Activated T-helper 17 cell treated with anti-CD3 and anti-CD28 coated beads, Interleukin-2, amount 50 U/mL, for 72 hours (primary cell): ENCODE measurements at regions not wholly inside any gene's neighbourhood (a gene's known extent, or its start where the extent isn't known, plus 50 kb on each side); places are given as distances from the start of the nearest gene placed in this dataset.
"Not testable (repeated sequence)": the region's sequence is repeated elsewhere in the genome, so short reads cannot be mapped to it uniquely, and the experiment has no call there.

ENCODE experiments used
- ATAC-seq: fragments of 150-1000 bp; cut with Tn5 transposase; replicated peaks from 2 replicates; pipeline ENCODE4 v1.10.0; 2021; ENCODE audit warnings: mild to moderate bottlenecking, moderate library complexity
- H3K27ac Mint-ChIP-seq: one replicate; pipeline ENCODE4 v1.8.0; 2022; ENCODE audit warnings: mixed read lengths
- H3K27me3 Mint-ChIP-seq: one replicate; pipeline ENCODE4 v1.8.0; 2022; ENCODE audit warnings: mixed read lengths
- H3K36me3 Mint-ChIP-seq: one replicate; pipeline ENCODE4 v1.8.0; 2022; ENCODE audit warnings: low read depth, mild to moderate bottlenecking, mixed read lengths
- H3K4me1 Mint-ChIP-seq: one replicate; pipeline ENCODE4 v1.8.0; 2022; ENCODE audit warnings: mixed read lengths
- H3K4me3 Mint-ChIP-seq: one replicate; pipeline ENCODE4 v1.8.0; 2022; ENCODE audit warnings: mild to moderate bottlenecking, mixed read lengths
- H3K9me3 Mint-ChIP-seq: one replicate; pipeline ENCODE4 v1.8.0; 2022; ENCODE audit warnings: mixed read lengths

DNA sequence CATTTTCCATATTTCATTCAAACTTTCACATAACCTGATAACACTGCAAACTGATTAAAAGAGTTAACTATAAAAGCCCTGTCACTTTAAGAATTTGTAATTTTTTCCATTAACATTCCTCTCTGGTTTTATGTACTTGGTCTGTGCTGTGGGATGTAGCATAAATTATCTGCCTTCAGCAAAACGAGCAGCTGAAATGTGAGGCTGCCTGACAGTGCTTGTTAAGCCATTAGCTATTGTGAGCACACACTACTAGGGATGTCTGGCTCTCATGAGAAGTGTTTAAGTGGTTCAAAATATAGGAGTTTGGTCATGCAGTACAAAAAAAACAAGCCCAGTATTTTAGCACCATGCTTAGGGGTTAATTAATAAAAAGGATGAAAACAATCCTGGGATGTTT is 63.0 kb downstream of the HOXA1 start:
- Mint-ChIP-seq H3K4me1 (peaks cover 9% of the 10 kb centered on the region), H3K36me3 (no peaks in the 10 kb centered on the region), H3K27ac (no peak overlapping the region), H3K27me3 (peaks cover under 1% of the 10 kb centered on the region), H3K4me3 (no peak overlapping the region), H3K9me3 (no peaks in the 10 kb centered on the region)
- ATAC-seq, result no peak

DNA sequence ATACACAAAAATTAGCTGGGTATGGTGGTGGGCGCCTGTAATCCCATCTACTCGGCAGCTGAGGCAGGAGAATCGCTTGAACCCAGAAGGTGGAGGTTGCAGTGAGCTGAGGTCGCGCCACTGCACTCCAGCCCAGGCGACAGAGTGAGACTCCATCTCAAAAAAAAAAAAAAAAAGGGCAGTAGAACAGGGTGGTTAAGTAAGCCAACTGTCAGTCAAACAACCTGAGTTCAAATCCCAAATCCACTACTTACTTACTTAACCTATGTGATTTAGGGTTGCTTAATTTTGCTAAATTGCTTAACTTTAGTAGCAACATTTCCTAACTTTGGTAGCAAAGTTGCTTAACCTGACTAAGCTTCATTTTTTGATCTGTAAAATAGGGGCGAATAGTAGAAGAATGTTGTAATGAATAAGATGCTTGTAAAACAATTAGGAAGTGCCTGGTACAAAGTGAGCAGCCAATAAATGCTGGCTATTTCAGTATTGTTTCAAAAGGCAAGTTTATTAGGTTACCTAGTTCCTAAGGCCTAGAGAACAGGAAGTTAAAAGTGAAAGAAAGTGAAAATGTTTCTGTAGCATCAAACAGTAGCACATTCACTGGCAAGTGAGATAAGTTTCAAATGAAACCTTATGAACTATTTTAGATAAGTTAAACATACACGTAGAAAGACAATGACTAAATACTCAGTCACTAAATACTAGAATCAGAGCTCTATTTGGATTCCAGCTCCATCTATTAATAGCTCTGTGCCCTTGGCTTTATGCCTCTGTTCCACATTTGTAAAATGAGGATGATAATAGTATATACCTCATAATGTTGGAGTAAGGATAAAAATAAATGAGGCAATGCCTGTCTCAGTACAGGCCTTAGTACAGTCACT is 64.3 kb downstream of the HOXA1 start:
- H3K4me1 Mint-ChIP-seq, result peaks cover 9% of the 10 kb centered on the region
- H3K27ac Mint-ChIP-seq, result peak overlapping the region; percentile 57
- ATAC-seq, result peak; percentile 63
- H3K27me3 Mint-ChIP-seq, result no peaks in the 10 kb centered on the region
- H3K36me3 Mint-ChIP-seq, result no peaks in the 10 kb centered on the region
- H3K4me3 Mint-ChIP-seq, result peak overlapping the region; percentile 46
- H3K9me3 Mint-ChIP-seq, result no peaks in the 10 kb centered on the region

DNA sequence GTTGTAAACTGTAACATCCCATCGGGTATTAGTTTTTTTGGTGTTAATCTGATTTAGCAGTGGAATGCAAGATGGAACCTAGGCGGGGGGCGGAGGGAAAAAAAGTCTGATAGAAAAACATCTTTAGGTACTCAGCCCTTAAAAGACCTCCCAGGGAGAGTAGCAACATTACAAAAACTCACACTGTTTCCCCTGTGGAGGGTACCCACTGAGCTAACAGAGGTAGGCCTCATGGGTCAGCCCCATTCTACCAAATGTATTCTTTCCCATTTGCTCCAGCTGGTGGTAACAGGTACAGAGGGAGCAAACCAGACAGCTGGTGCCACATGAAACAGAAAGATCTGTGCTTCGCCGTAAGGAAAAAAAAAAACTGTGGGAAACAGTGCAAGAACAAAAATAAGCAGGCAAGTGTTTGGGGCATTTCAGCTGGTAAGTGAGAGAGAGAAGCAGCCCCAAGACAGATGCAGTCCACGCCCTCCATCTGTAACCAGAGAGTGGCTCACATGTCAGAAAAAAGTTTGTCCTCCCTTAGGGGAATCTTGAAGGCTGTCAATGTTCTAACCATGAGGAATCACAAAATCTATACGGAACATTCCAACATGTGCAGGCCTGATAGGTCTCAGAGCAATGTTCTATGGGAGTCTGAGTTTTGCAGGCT is 65.3 kb downstream of the HOXA1 start:
- no peaks in the 10 kb centered on the region for H3K27me3 Mint-ChIP-seq
- peaks cover 9% of the 10 kb centered on the region for H3K4me1 Mint-ChIP-seq
- no peak overlapping the region for H3K27ac Mint-ChIP-seq
- no peak for ATAC-seq
- no peaks in the 10 kb centered on the region for H3K36me3 Mint-ChIP-seq
- H3K9me3 Mint-ChIP-seq, result no peaks in the 10 kb centered on the region
- H3K4me3 Mint-ChIP-seq, result no peak overlapping the region

DNA sequence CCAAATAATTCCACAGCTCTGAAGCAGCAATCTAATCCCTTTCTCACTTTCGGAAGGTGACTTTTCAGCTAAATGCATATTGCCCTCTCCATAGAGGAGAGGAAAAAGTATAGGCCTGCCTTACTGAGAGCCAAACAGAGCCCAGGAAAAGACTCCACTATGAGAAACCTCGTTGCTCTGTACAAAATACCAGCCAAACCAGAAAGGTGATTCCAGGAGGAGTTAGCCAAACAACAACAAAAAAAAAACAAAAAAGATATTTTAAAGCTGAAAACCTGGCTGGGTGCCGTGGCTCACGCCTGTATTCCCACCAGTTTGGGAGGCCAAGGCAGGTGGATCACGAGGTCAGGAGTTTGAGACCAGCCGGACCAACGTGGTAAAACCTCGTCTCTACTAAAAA is 70.5 kb downstream of the HOXA1 start:
- peaks cover 7% of the 10 kb centered on the region for H3K27me3 Mint-ChIP-seq
- no peaks in the 10 kb centered on the region for H3K9me3 Mint-ChIP-seq
- H3K4me3 Mint-ChIP-seq, result no peak overlapping the region
- ATAC-seq, result no peak
- H3K27ac Mint-ChIP-seq, result no peak overlapping the region
- no peaks in the 10 kb centered on the region for H3K4me1 Mint-ChIP-seq
- no peaks in the 10 kb centered on the region for H3K36me3 Mint-ChIP-seq

DNA sequence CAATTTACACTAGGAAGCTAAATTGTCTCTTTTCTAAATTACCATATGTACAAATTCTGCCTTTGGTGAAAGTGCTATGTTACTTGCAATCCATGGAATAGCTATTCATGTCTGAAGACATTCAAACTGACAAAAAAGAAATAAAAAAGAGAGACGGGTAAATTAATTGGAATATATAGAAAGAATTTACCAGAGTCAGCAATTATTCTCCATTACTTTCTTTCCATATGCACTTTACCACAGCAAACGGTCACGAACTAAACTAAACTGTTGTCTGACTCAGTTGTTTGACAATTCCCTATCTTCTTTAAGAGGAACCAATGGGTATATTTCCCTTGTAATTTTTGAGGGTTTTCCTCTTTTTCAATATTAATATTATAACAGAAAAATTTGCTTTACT is 85.7 kb downstream of the HOXA1 start:
- peaks cover 13% of the 10 kb centered on the region for H3K9me3 Mint-ChIP-seq
- no peaks in the 10 kb centered on the region for H3K4me1 Mint-ChIP-seq
- no peak overlapping the region for H3K4me3 Mint-ChIP-seq
- peaks cover 28% of the 10 kb centered on the region for H3K27me3 Mint-ChIP-seq
- no peak overlapping the region for H3K27ac Mint-ChIP-seq
- no peak for ATAC-seq
- H3K36me3 Mint-ChIP-seq, result no peaks in the 10 kb centered on the region

DNA sequence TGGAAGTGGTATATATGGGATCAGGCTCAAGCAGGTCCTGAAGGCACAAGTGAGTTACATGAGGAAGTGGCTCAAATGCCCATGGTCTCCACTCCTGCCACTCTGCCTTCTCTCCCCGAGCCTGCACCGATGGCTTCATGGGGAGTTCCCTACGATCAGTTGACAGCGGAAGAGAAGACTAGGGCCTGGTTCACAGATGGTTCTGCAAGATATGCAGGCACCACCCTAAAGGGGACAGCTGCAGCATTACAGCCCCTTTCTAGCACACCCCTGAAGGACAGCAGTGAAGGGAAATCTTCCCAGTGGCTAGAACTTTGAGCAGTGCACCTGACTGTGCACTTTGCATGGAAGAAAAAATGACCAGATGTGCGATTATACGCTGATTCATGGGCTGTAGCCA is 95.3 kb downstream of the HOXA1 start:
- ATAC-seq, result no peak
- Mint-ChIP-seq H3K4me1 (no peaks in the 10 kb centered on the region), H3K9me3 (peaks cover 3% of the 10 kb centered on the region), H3K36me3 (no peaks in the 10 kb centered on the region), H3K27ac (no peak overlapping the region), H3K4me3 (no peak overlapping the region), H3K27me3 (peaks cover 6% of the 10 kb centered on the region)

DNA sequence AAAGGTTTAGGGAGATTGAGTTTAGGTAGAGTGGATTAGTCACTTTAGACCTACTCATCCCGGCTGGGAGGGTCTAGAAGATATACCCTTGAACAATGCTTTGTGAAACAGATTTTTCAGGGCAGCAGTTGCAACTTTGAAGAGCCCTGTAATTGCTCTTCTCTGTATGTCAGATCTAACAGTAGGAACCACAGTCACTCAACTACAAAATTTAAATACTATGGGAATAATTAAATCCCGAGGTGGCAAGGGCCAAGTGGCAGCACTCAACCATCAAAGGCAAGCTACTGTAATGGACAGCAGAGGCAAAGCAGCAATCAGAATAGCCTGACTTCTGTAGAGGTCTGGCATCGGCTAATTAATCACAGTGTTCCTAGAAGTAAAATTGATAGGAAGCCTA is 97.5 kb downstream of the HOXA1 start:
- not testable (repeated sequence) for H3K4me3 Mint-ChIP-seq, ATAC-seq, H3K9me3 Mint-ChIP-seq, H3K27ac Mint-ChIP-seq, H3K27me3 Mint-ChIP-seq, H3K4me1 Mint-ChIP-seq, H3K36me3 Mint-ChIP-seq

DNA sequence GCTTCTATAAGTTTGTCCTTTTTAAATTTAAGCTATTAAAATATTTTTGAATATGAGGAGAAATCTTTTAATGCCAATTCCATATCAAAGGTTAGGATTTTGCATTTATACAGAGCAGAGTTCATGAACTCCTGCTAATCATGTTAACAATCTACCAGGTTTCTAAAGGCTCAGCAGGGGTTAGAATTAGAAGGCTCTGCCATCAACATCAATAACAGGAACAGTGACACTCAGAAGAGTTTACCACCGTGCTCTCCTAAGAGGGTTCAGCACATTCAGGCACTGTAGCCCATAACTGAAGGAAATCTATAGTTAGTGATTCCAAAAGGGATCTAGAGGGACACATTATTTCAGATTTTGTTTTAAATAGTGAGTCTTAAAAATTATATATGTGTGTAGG is 100.1 kb downstream of the HOXA1 start:
- H3K36me3 Mint-ChIP-seq, result no peaks in the 10 kb centered on the region
- H3K27me3 Mint-ChIP-seq, result peaks cover 10% of the 10 kb centered on the region
- no peak for ATAC-seq
- H3K27ac Mint-ChIP-seq, result no peak overlapping the region
- H3K9me3 Mint-ChIP-seq, result peaks cover 2% of the 10 kb centered on the region
- no peaks in the 10 kb centered on the region for H3K4me1 Mint-ChIP-seq
- H3K4me3 Mint-ChIP-seq, result no peak overlapping the region

DNA sequence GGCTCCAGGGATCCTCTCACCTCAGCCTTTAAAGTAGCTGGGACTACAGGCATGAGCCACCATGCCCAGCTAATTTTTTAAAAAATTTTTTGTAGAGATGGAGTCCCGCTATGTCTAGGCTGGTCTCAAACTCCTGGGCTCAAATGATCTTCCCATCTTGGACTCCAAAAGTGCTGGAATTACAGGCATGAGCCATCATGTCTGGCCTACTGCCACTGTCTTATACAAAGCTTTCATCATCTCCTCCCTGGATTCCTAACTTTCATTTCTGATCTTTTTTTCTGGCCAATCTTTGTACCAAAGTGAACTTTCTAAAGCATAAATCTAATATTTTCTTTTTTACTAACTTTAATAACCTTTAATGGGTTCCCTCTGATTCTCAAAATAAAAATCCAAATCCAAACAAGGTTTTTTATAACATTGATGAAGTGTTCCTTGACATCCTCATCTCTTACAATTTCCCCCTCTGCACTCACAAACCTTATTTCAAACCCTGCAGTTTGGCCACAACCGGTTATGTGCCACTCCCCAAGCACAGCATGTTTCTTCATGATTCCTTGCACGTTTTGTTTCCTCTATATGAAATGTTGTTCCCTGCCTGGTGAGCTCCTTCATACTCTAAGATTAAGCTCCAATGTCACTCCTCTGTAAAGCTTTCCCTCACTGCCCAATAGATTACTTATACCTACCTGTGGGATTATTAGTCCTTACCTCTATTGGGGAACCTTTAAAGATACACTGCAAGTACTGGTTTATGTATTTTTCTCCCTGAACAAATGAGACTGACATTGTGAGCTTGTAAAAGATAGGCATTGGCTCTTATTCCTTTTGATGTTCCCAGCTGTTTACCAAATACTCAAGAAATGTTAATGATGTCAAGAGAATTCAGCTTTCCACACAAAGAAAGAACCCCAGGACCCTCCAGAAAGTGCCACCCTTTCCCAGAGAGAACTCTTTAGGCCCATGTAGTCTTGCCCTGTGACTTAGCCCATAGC is 101.7 kb downstream of the HOXA1 start:
- ATAC-seq, result no peak
- no peaks in the 10 kb centered on the region for H3K4me1 Mint-ChIP-seq
- no peak overlapping the region for H3K4me3 Mint-ChIP-seq
- no peaks in the 10 kb centered on the region for H3K9me3 Mint-ChIP-seq
- H3K27me3 Mint-ChIP-seq, result peaks cover 10% of the 10 kb centered on the region
- no peak overlapping the region for H3K27ac Mint-ChIP-seq
- no peaks in the 10 kb centered on the region for H3K36me3 Mint-ChIP-seq

DNA sequence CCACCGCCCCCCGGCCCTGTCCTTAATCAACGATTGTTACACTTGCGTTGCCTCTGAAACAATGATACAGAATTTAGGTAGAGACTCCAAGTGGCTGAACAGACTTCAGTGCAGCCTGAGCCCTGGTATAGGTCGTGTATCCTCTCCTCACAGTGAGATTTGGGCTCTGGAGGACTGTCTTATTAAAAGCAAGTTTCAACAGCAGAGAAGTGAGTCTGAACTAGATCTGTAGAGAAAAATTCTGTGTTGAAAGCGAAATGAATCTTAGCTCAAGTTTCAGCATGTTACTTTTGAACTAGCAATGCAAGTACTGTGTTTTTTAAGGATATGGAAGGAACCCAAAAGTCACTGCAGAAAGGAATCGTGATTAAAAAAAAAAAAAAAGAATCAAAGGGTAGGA is 103.1 kb downstream of the HOXA1 start:
- Mint-ChIP-seq H3K27ac (no peak overlapping the region), H3K4me3 (no peak overlapping the region), H3K36me3 (no peaks in the 10 kb centered on the region), H3K4me1 (no peaks in the 10 kb centered on the region), H3K9me3 (no peaks in the 10 kb centered on the region), H3K27me3 (peaks cover 10% of the 10 kb centered on the region)
- ATAC-seq, result no peak

DNA sequence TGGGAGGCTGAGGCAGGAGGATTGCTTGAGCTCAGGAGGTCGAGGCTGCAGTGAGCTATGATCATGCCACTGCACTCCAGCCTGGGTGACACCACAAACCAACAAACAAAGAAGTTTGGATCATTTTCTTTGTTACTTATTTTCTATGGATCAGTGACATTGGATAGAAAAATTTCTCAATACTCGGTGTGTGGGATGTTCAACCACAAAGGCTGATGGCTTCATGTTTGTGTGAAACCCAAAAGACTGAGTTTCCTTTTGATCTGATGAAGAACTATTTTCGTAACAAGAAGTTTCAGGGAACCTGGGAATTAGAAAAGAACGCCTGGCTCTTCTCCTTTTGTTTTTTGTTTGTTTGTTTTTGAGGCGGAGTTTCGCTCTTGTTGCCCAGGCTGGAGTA is 104.0 kb downstream of the HOXA1 start:
- H3K4me3 Mint-ChIP-seq, result no peak overlapping the region
- no peaks in the 10 kb centered on the region for H3K36me3 Mint-ChIP-seq
- H3K27me3 Mint-ChIP-seq, result peaks cover 10% of the 10 kb centered on the region
- no peak for ATAC-seq
- no peaks in the 10 kb centered on the region for H3K4me1 Mint-ChIP-seq
- no peaks in the 10 kb centered on the region for H3K9me3 Mint-ChIP-seq
- no peak overlapping the region for H3K27ac Mint-ChIP-seq

DNA sequence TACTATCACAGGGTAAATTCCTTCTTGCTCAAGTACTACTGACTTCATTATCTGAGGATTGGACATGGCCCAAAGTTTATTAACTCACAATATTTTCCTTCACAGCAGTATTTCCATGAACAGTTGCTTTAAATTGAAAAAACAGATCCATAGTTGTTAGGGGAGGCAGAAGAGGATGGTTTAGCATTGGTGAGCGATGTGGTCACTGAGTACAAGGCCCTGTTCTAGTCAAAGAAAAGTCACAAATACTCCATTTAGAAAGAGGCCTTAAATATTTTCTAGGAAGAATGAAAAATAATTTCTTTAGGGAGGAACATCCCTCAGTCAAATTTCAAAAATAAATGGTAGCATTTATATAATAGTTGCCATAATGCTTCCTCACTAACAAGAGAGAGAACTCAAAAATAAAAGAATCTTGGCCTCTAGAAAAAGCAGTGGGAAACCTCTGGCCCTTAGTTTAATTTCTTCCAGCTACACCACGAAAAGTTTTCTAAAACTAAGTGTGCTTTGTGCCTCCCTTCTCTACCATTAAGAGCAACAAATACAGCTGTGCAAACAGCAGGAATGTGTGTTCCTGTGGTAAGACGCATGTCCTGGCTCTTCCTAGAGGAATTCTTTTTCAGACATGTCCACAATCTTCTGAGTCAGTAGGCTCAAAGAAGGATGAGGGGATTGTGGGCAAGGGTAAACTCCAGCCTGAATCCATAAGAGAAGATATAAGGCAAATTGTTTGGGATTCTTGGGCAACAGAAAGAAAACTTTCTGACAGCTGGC is 105.7 kb downstream of the HOXA1 start:
- Mint-ChIP-seq H3K4me1 (no peaks in the 10 kb centered on the region), H3K36me3 (no peaks in the 10 kb centered on the region), H3K4me3 (no peak overlapping the region), H3K27me3 (peaks cover 7% of the 10 kb centered on the region), H3K27ac (no peak overlapping the region), H3K9me3 (no peaks in the 10 kb centered on the region)
- ATAC-seq, result no peak

DNA sequence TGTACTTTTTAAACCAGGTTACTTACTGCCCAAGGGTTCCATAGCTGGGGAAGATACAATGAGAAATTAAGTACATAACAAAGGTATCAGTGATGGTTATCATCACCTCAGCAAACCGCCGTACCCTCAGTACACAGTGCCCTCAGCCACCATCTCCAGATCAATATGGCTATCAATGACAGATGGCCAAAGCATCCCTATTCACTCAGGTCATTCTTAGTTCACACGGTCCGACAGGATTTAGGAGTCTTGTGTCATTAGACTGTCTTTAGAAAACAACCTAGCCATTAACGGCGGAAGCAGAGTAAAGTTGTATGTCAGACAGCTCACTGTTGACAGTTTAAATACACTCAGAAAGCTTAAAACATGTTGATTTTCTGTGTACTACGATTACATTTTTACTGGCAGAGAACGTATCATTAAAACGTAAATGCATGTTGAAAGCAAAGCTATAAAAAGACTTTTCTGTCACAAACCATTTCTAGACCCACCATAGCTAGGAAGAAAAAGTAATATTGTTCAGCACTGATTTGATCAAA is 106.9 kb downstream of the HOXA1 start:
- H3K36me3 Mint-ChIP-seq, result no peaks in the 10 kb centered on the region
- no peak for ATAC-seq
- no peaks in the 10 kb centered on the region for H3K4me1 Mint-ChIP-seq
- H3K4me3 Mint-ChIP-seq, result no peak overlapping the region
- H3K27me3 Mint-ChIP-seq, result peaks cover 5% of the 10 kb centered on the region
- H3K27ac Mint-ChIP-seq, result no peak overlapping the region
- H3K9me3 Mint-ChIP-seq, result no peaks in the 10 kb centered on the region

DNA sequence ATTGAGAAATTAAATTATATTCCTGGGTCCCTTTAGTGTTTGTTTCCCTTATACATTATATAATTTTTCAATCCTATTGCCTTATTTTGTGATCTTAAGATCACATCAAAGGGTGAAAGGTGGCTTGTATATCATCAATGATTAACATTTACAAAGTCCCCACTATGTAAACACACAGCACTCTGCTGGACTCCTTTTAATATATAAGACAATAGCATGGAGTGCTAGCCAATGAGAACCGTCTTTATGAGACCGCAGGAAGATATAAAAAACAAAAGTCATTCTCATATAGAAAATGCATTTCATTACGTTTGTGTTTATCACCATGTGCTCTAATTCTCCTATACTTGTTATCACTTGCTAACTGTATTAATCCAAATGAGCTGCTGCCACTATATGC is 108.5 kb downstream of the HOXA1 start:
- Mint-ChIP-seq H3K4me1 (no peaks in the 10 kb centered on the region), H3K27me3 (peaks cover 9% of the 10 kb centered on the region), H3K9me3 (no peaks in the 10 kb centered on the region), H3K27ac (no peak overlapping the region), H3K4me3 (no peak overlapping the region), H3K36me3 (no peaks in the 10 kb centered on the region)
- no peak for ATAC-seq
